Suppressor macrophage treated with lipopolysaccharide for 4 hours (primary cell): ENCODE measurements at regions not wholly inside any gene's neighbourhood (a gene's known extent, or its start where the extent isn't known, plus 50 kb on each side); places are given as distances from the start of the nearest gene placed in this dataset.
"Not testable (repeated sequence)": the region's sequence is repeated elsewhere in the genome, so short reads cannot be mapped to it uniquely, and the experiment has no call there.

ENCODE experiments used
- DNase-seq: peaks from one replicate; pipeline ENCODE4 v3.0.0-alpha.2; 2020

- no peak for DNase-seq
Observed at GRCh38 chr9:80797831-80798688, 891.3 kb downstream of the TLE1 start.

- DNase-seq: no peak
Observed at GRCh38 chr9:80797101-80797829, 892.1 kb downstream of the TLE1 start.

- no peak for DNase-seq
Observed at GRCh38 chr9:80796632-80797031, 892.7 kb downstream of the TLE1 start.

- no peak for DNase-seq
Observed at GRCh38 chr9:80794197-80794596, 895.1 kb downstream of the TLE1 start.

- no peak for DNase-seq
Observed at GRCh38 chr9:80793706-80794105, 895.6 kb downstream of the TLE1 start.

GRCh38 chr9:80792726-80793125 lies 896.6 kb downstream of the TLE1 start:
- no peak for DNase-seq

GRCh38 chr9:80791836-80792235 lies 897.5 kb downstream of the TLE1 start:
- DNase-seq: no peak

GRCh38 chr9:80790764-80791163 lies 898.6 kb downstream of the TLE1 start:
- no peak for DNase-seq

GRCh38 chr9:80789831-80790230 lies 899.5 kb downstream of the TLE1 start:
- DNase-seq: no peak

- no peak for DNase-seq
Observed at GRCh38 chr9:80787636-80788035, 901.7 kb downstream of the TLE1 start.

- DNase-seq: no peak
Observed at GRCh38 chr9:80784647-80785046, 904.7 kb downstream of the TLE1 start.

- DNase-seq: no peak
Observed at GRCh38 chr9:80775971-80776370, 913.4 kb downstream of the TLE1 start.

- no peak for DNase-seq
Observed at GRCh38 chr9:80775530-80775929, 913.8 kb downstream of the TLE1 start.

GRCh38 chr9:80771555-80772347 lies 917.6 kb downstream of the TLE1 start:
- no peak for DNase-seq

GRCh38 chr9:80763536-80763935 lies 925.8 kb downstream of the TLE1 start:
- no peak for DNase-seq

- DNase-seq: no peak
Observed at GRCh38 chr9:80755586-80755985, 933.8 kb downstream of the TLE1 start.

GRCh38 chr9:80747056-80747455 lies 942.3 kb downstream of the TLE1 start:
- not testable (repeated sequence) for DNase-seq

- no peak for DNase-seq
Observed at GRCh38 chr9:80732506-80732905, 956.8 kb downstream of the TLE1 start.

- no peak for DNase-seq
Observed at GRCh38 chr9:80720579-80720978, 968.8 kb downstream of the TLE1 start.

GRCh38 chr9:80707120-80707519 lies 982.2 kb downstream of the TLE1 start:
- no peak for DNase-seq

- DNase-seq: no peak
Observed at GRCh38 chr9:80701061-80701460, 988.3 kb downstream of the TLE1 start.

GRCh38 chr9:80699511-80699998 lies 989.8 kb downstream of the TLE1 start:
- DNase-seq: no peak

- no peak for DNase-seq
Observed at GRCh38 chr9:80698725-80699410, 990.5 kb downstream of the TLE1 start.
